ENCODE measurements at regions not wholly inside any gene's neighbourhood (a gene's known extent, or its start where the extent isn't known, plus 50 kb on each side); places are given as distances from the start of the nearest gene placed in this dataset.

GRCh38 chr5:38162625-38163024 lies 95.7 kb upstream of the EGFLAM start:
- Histone ChIP-seq H3K4me3 (no peak overlapping the region), H3K27me3 (ENCODE audit: insufficient read depth, low read depth) (peaks cover 45% of the 10 kb centered on the region), H3K36me3 (ENCODE audit: low read depth) (no peaks in the 10 kb centered on the region), H3K79me2 (ENCODE audit: low read depth) (no peaks in the 10 kb centered on the region), H3K27ac (no peak overlapping the region), H2AFZ (no peak overlapping the region), H3K4me2 (no peak overlapping the region), H3K4me1 (replicated peaks; ENCODE audit: insufficient read depth) (no peaks in the 10 kb centered on the region), H3K9me3 (ENCODE audit: insufficient read depth, low read depth) (no peaks in the 10 kb centered on the region), H3K9me2 (ENCODE audit: insufficient read depth) (no peaks in the 10 kb centered on the region), H3F3A (ENCODE audit: insufficient read depth, low read depth) (no peaks in the 10 kb centered on the region), H4K20me1 (ENCODE audit: insufficient read depth) (no peaks in the 10 kb centered on the region)
- intact Hi-C loops (cut with micrococcal nuclease; ENCODE audit: unreplicated experiment) = no loop called here
- TF ChIP-seq EZH2 (IDR thresholded peaks at IDR 0.05; ENCODE audit: low read depth) = no peak
- TF ChIP-seq CTCF (conservative IDR thresholded peaks at IDR 0.05) = no peak
- ChIA-PET CTCF (interaction anchor here (0.6 kb wide), 1 partner anchor 1213 kb away, joined by 3 read pairs; no protein-coding TSS in a partner anchor), POLR2A (ENCODE audit: unreplicated experiment) (no interaction called here)
- BruUV-seq (replicated peaks) = no TSS peak
- no peak for DNase-seq

- Histone ChIP-seq H3K79me2 (ENCODE audit: low read depth) (no peaks in the 10 kb centered on the region), H3K36me3 (ENCODE audit: low read depth) (no peaks in the 10 kb centered on the region), H3K9me2 (ENCODE audit: insufficient read depth) (no peaks in the 10 kb centered on the region), H3K4me1 (replicated peaks; ENCODE audit: insufficient read depth) (no peaks in the 10 kb centered on the region), H3K27ac (no peak overlapping the region), H2AFZ (no peak overlapping the region), H3K27me3 (ENCODE audit: insufficient read depth, low read depth) (peaks cover 28% of the 10 kb centered on the region; the same call in 1 of the 2 replicates), H3F3A (ENCODE audit: insufficient read depth, low read depth) (no peaks in the 10 kb centered on the region), H3K9me3 (ENCODE audit: insufficient read depth, low read depth) (no peaks in the 10 kb centered on the region), H4K20me1 (ENCODE audit: insufficient read depth) (no peaks in the 10 kb centered on the region), H3K4me3 (no peak overlapping the region), H3K4me2 (no peak overlapping the region)
- intact Hi-C loops (cut with micrococcal nuclease; ENCODE audit: unreplicated experiment) = no loop called here
- POLR2A ChIA-PET (ENCODE audit: unreplicated experiment) = interaction anchor here (0.6 kb wide), 1 partner anchor 390 kb away, joined by 15 read pairs; no protein-coding TSS in a partner anchor
- CTCF ChIA-PET = no interaction called here
- TF ChIP-seq CTCF (conservative IDR thresholded peaks at IDR 0.05) = no peak
- no peak for TF ChIP-seq EZH2 (IDR thresholded peaks at IDR 0.05; ENCODE audit: low read depth)
- no TSS peak for BruUV-seq (replicated peaks)
- DNase-seq = no peak
Measured at GRCh38 chr5:38157024-38157423, 101.3 kb upstream of the EGFLAM start.

GRCh38 chr5:38154615-38155204 lies 103.6 kb upstream of the EGFLAM start:
- intact Hi-C loops (cut with micrococcal nuclease; ENCODE audit: unreplicated experiment) = no loop called here
- Histone ChIP-seq H4K20me1 (ENCODE audit: insufficient read depth) (no peaks in the 10 kb centered on the region), H3K4me3 (no peak overlapping the region), H3K27ac (no peak overlapping the region), H3K4me2 (no peak overlapping the region), H3K9me3 (ENCODE audit: insufficient read depth, low read depth) (no peaks in the 10 kb centered on the region), H3K9me2 (ENCODE audit: insufficient read depth) (no peaks in the 10 kb centered on the region), H3K36me3 (ENCODE audit: low read depth) (no peaks in the 10 kb centered on the region), H3K79me2 (ENCODE audit: low read depth) (no peaks in the 10 kb centered on the region), H3F3A (ENCODE audit: insufficient read depth, low read depth) (no peaks in the 10 kb centered on the region), H3K4me1 (replicated peaks; ENCODE audit: insufficient read depth) (no peaks in the 10 kb centered on the region), H2AFZ (no peak overlapping the region), H3K27me3 (ENCODE audit: insufficient read depth, low read depth) (peaks cover 15% of the 10 kb centered on the region; the same call in 1 of the 2 replicates)
- no peak for DNase-seq
- TF ChIP-seq CTCF (conservative IDR thresholded peaks at IDR 0.05) = no peak
- no peak for TF ChIP-seq EZH2 (IDR thresholded peaks at IDR 0.05; ENCODE audit: low read depth)
- CTCF ChIA-PET = no interaction called here
- POLR2A ChIA-PET (ENCODE audit: unreplicated experiment) = no interaction called here
- BruUV-seq (replicated peaks) = no TSS peak

Measured in PC-9 (cell line).